Mesothelial cell of epicardium (in vitro differentiated cells): ENCODE measurements at regions not wholly inside any gene's neighbourhood (a gene's known extent, or its start where the extent isn't known, plus 50 kb on each side); places are given as distances from the start of the nearest gene placed in this dataset.
"Not testable (repeated sequence)": the region's sequence is repeated elsewhere in the genome, so short reads cannot be mapped to it uniquely, and the experiment has no call there.

Source experiments
- DNase-seq, 2 experiments: peaks; one replicate each; pipeline ENCODE4 v3.0.0; 2021; ENCODE audit warnings: low spot score in 2 of 2; ENCODE audit not compliant: unreplicated experiment in 2 of 2
- H3K27ac Mint-ChIP-seq: 2 replicates; pipeline ENCODE4 v1.8.0; 2021; ENCODE audit warnings: mixed read lengths
- H3K27me3 Mint-ChIP-seq: 2 replicates; pipeline ENCODE4 v1.8.0; 2021; ENCODE audit warnings: low read depth, mixed read lengths
- H3K36me3 Mint-ChIP-seq: 2 replicates; pipeline ENCODE4 v1.8.0; 2021; ENCODE audit warnings: mixed read lengths
- H3K4me1 Mint-ChIP-seq: 2 replicates; pipeline ENCODE4 v1.8.0; 2021; ENCODE audit warnings: mixed read lengths
- H3K4me3 Mint-ChIP-seq: 2 replicates; pipeline ENCODE4 v1.8.0; 2021; ENCODE audit warnings: mild to moderate bottlenecking, moderate library complexity, mixed read lengths
- H3K9me3 Mint-ChIP-seq: 2 replicates; pipeline ENCODE4 v1.8.0; 2021; ENCODE audit warnings: mixed read lengths
- TF ChIP-seq, protein P1 (sequence below): fragments of 200-600 bp; sonication (generic); IDR thresholded peaks from one replicate; pipeline ENCODE4 v1.5.0; 2021; ENCODE audit warnings: antibody characterized with exemption; ENCODE audit not compliant: unreplicated experiment

DNA sequence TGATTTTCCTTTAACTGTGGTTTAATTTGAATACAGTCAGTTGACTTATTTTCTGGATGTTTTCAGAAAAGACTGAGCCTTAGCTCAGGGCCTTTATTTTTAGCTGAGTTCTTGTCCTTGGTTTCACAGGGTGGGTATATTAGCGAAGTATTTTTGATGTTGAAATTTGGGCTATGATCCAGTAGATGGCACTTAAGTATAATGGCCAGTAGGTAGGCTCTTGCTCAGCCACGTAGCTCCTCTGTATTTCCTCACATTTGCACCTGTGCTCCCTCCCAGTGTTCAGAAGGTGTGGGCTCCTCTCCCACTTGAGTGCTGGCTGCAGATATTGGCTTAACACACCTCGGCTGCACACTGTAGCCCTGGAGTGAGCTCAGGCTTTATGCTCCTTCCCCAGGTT is 549.9 kb upstream of the AMOT start:
- DNase-seq = no peak
- Mint-ChIP-seq H3K4me1 (peaks cover 4% of the 10 kb centered on the region), H3K36me3 (peaks cover 7% of the 10 kb centered on the region), H3K27ac (no peak overlapping the region), H3K27me3 (no peaks in the 10 kb centered on the region), H3K9me3 (peaks cover 41% of the 10 kb centered on the region), H3K4me3 (no peak overlapping the region)
- TF ChIP-seq, protein P1, sequence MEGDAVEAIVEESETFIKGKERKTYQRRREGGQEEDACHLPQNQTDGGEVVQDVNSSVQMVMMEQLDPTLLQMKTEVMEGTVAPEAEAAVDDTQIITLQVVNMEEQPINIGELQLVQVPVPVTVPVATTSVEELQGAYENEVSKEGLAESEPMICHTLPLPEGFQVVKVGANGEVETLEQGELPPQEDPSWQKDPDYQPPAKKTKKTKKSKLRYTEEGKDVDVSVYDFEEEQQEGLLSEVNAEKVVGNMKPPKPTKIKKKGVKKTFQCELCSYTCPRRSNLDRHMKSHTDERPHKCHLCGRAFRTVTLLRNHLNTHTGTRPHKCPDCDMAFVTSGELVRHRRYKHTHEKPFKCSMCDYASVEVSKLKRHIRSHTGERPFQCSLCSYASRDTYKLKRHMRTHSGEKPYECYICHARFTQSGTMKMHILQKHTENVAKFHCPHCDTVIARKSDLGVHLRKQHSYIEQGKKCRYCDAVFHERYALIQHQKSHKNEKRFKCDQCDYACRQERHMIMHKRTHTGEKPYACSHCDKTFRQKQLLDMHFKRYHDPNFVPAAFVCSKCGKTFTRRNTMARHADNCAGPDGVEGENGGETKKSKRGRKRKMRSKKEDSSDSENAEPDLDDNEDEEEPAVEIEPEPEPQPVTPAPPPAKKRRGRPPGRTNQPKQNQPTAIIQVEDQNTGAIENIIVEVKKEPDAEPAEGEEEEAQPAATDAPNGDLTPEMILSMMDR = no peak

DNA sequence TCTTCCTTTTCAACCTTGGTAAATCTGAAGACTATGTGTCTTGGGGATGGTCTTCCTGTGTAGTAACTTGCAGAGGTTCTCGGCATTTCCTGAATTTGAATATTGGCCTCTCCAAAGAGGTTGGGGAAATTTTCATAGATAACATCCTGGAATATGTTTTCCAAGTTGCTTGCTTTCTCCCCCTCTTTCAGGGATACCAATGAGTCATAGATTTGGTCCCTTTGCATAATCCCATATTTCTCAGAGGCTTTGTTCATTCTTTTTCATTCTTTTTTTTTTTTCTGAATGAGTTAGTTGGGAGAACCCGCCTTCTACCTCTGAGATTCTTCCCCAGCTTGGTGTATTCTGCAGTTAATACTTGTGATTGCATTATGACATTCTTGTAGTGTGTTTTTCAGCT is 549.2 kb upstream of the AMOT start:
- Mint-ChIP-seq H3K27ac (no peak overlapping the region), H3K27me3 (no peaks in the 10 kb centered on the region), H3K36me3 (peaks cover 7% of the 10 kb centered on the region), H3K4me1 (peaks cover 3% of the 10 kb centered on the region), H3K9me3 (peaks cover 43% of the 10 kb centered on the region), H3K4me3 (no peak overlapping the region)
- TF ChIP-seq, protein P1 = no peak
- DNase-seq = no peak

DNA sequence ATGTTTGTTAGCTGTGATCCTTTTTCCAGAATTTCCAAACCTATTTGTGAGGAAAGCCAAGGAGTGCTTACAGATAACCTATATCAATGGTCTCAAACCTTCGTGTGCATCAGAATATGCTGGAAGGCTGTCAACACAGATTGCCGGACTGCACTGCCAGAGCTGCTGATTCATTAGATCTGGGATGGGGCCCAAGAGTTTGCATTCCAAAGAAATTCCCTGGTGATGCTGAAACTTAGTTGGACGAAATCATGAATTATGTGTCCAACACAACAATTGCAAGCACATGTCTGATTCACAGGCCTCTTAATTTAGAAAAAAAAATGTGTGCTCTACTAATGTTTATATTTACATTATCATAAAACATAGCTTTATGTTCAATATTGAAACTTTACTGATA is 544.0 kb upstream of the AMOT start:
- Mint-ChIP-seq H3K9me3 (peaks cover 58% of the 10 kb centered on the region), H3K27ac (no peak overlapping the region), H3K4me3 (no peak overlapping the region), H3K4me1 (peaks cover 12% of the 10 kb centered on the region), H3K27me3 (no peaks in the 10 kb centered on the region), H3K36me3 (peaks cover 2% of the 10 kb centered on the region)
- TF ChIP-seq, protein P1 = no peak
- no peak for DNase-seq

- not testable (repeated sequence) for DNase-seq, H3K36me3 Mint-ChIP-seq, H3K27ac Mint-ChIP-seq, H3K4me1 Mint-ChIP-seq, H3K4me3 Mint-ChIP-seq, H3K27me3 Mint-ChIP-seq
- H3K9me3 Mint-ChIP-seq = peaks cover 22% of the 10 kb centered on the region
These were observed 532.8 kb upstream of the AMOT start for GRCh38 chrX:113373421-113373820.

DNA sequence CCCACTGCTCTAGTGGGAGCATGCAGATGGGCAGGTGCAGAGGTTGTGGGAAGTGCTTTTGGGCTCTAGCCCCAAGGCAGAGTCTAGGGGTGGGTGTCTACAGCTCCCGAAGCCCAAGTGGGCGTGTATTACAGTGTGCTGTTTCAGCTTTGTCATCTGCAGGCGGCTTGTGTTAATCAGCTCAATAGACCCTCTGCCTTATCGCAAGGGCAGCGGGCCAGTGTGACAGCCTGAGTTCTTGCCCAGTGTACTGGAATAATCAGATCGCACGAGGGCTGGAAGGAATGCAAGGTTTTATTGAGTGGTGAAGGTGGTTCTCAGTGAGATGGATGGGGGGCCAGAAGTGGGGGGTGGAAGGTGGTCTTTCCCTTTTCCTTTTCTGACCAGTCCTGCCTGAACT is 529.4 kb upstream of the AMOT start:
- Mint-ChIP-seq H3K36me3 (no peaks in the 10 kb centered on the region), H3K27me3 (no peaks in the 10 kb centered on the region), H3K9me3 (peaks cover 7% of the 10 kb centered on the region), H3K27ac (no peak overlapping the region), H3K4me3 (no peak overlapping the region), H3K4me1 (no peaks in the 10 kb centered on the region)
- TF ChIP-seq, protein P1 = no peak
- DNase-seq = no peak

- Mint-ChIP-seq H3K27ac (no peak overlapping the region), H3K36me3 (no peaks in the 10 kb centered on the region), H3K4me1 (no peaks in the 10 kb centered on the region), H3K27me3 (no peaks in the 10 kb centered on the region), H3K9me3 (peaks cover 14% of the 10 kb centered on the region), H3K4me3 (no peak overlapping the region)
- DNase-seq = no peak
- TF ChIP-seq, protein P1 = no peak
These were observed 528.4 kb upstream of the AMOT start for GRCh38 chrX:113369056-113369455.
